OCI-LY1 (cell line): ENCODE measurements at regions not wholly inside any gene's neighbourhood (a gene's known extent, or its start where the extent isn't known, plus 50 kb on each side); places are given as distances from the start of the nearest gene placed in this dataset.

Source experiments
- H2AFZ ChIP-seq: fragments of 200-600 bp; sonication (generic), shearing (Covaris generic); 2 replicates; pipeline ENCODE4 v1.6.0; 2014; ENCODE audit warnings: antibody characterized with exemption, mild to moderate bottlenecking, low read length
- H3F3A ChIP-seq: fragments of 200-600 bp; sonication (generic), shearing (Covaris generic); 2 replicates; pipeline ENCODE4 v1.6.0; 2014; ENCODE audit warnings: mild to moderate bottlenecking, antibody characterized with exemption, low read length, moderate library complexity; ENCODE audit not compliant: insufficient read depth
- H3K27ac ChIP-seq: fragments of 200-600 bp; sonication (generic); 2 replicates; pipeline ENCODE4 v1.5.1; 2014; ENCODE audit warnings: low read length, mixed run types, mild to moderate bottlenecking, low read depth; ENCODE audit not compliant: poor library complexity, severe bottlenecking
- H3K27me3 ChIP-seq: fragments of 200-600 bp; sonication (generic); 2 replicates; pipeline ENCODE4 v1.6.0; 2014; ENCODE audit warnings: antibody characterized with exemption, mild to moderate bottlenecking, low read length, moderate library complexity; ENCODE audit not compliant: insufficient read depth
- H3K36me3 ChIP-seq: fragments of 200-600 bp; sonication (generic); 2 replicates; pipeline ENCODE4 v1.6.1; 2014; ENCODE audit warnings: mild to moderate bottlenecking, antibody characterized with exemption, low read length, moderate library complexity, mixed read lengths; ENCODE audit not compliant: insufficient read depth
- H3K4me1 ChIP-seq: fragments of 200-600 bp; sonication (generic); 2 replicates; pipeline ENCODE4 v1.5.1; 2014; ENCODE audit warnings: mild to moderate bottlenecking, low read length, moderate library complexity; ENCODE audit not compliant: insufficient read depth, severe bottlenecking
- H3K4me2 ChIP-seq: fragments of 200-600 bp; sonication (generic), shearing (Covaris generic); 2 replicates; pipeline ENCODE4 v1.6.1; 2014; ENCODE audit warnings: low read length
- H3K4me3 ChIP-seq: fragments of 200-600 bp; sonication (generic); 2 replicates; pipeline ENCODE4 v1.5.1; 2014; ENCODE audit warnings: low read length, low read depth, mild to moderate bottlenecking, mixed read lengths; ENCODE audit not compliant: poor library complexity, severe bottlenecking
- H3K79me2 ChIP-seq: fragments of 200-600 bp; shearing (Covaris generic); 2 replicates; pipeline ENCODE4 v1.6.1; 2016; ENCODE audit warnings: mixed run types, low read length, mixed read lengths; ENCODE audit not compliant: insufficient read depth
- H3K9ac ChIP-seq: fragments of 200-600 bp; sonication (generic), shearing (Covaris generic); 2 replicates; pipeline ENCODE4 v1.6.1; 2014; ENCODE audit warnings: mild to moderate bottlenecking, low read length, mixed read lengths
- H3K9me2 ChIP-seq: fragments of 200-600 bp; sonication (generic), shearing (Covaris generic); 2 replicates; pipeline ENCODE4 v1.6.1; 2014; ENCODE audit warnings: low read depth, mild to moderate bottlenecking, low read length, mixed read lengths
- H3K9me3 ChIP-seq: fragments of 200-600 bp; shearing (Covaris generic); 2 replicates; pipeline ENCODE4 v1.6.1; 2014; ENCODE audit warnings: low read length, mixed read lengths
- H4K20me1 ChIP-seq: fragments of 200-600 bp; sonication (generic), shearing (Covaris generic); 2 replicates; pipeline ENCODE4 v1.6.0; 2016; ENCODE audit warnings: mild to moderate bottlenecking, low read length; ENCODE audit not compliant: insufficient read depth
- CTCF ChIP-seq: fragments of 200-600 bp; sonication (generic), shearing (Covaris generic); IDR thresholded peaks from 2 replicates; pipeline ENCODE4 v1.5.1; 2017; ENCODE audit warnings: mild to moderate bottlenecking, antibody characterized with exemption, low read length, moderate library complexity, mixed read lengths
- EZH2 ChIP-seq: fragments of 200-600 bp; sonication (generic), shearing (Covaris generic); IDR thresholded peaks from 2 replicates; pipeline ENCODE4 v1.8.0; 2017; ENCODE audit warnings: borderline replicate concordance, mixed run types, mild to moderate bottlenecking, antibody characterized with exemption, low read length, moderate library complexity, mixed read lengths

DNA sequence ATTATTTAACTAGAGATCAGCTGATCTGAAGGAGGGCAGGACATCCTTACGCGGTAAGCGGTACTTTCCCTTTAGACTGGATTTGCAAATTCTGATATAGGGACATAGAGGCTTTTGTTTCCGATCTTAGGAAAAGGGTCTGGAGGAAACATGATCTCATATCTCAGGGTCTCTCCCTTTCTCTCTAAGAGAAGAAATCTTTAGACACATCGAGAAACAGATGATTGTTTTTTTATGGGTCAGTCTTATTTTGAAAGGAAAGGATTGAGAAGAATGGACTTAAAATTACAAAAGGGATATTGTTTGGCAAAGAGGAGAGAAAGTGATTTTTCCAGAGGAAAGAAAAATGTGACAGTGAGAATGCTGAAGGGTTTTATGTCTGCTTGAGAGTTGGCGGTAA is 83.9 kb upstream of the OGFRL1 start:
- Histone ChIP-seq H3K36me3 (no peaks in the 10 kb centered on the region), H3K4me3 (no peak overlapping the region), H3F3A (no peaks in the 10 kb centered on the region), H3K27me3 (no peaks in the 10 kb centered on the region), H2AFZ (no peak overlapping the region), H3K79me2 (no peaks in the 10 kb centered on the region), H3K4me1 (no peaks in the 10 kb centered on the region), H4K20me1 (no peaks in the 10 kb centered on the region), H3K27ac (no peak overlapping the region), H3K9me3 (no peaks in the 10 kb centered on the region), H3K4me2 (no peak overlapping the region), H3K9ac (no peak overlapping the region), H3K9me2 (no peaks in the 10 kb centered on the region)
- TF ChIP-seq EZH2 (no peak), CTCF (no peak)

DNA sequence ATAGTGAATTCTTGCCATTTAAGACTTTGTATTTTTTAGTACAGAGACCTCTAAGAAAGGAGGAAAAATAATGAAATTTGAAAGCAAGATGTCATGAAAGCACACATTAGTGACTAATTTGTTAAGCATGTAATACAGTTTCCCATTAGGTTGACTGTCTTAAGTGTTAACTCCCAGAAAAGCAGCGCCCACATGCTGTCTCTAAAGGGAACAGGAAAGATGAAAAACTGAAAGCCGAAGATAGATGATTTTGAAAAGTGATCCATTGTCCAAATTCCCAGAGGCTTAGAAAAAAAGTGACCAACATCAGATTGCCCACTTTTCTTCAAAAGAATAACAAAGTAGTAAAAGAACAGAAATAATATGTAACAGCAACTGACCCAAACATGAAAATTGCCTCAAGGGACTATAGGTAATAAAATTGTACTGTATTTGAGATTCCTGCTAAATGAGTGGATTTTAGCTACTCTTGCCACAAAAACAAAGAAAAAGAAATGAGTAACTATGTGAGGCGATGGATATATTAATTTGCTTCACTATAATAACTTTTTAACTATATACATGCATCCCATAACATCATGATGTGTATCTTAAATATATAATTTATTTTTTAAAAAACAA is 83.2 kb upstream of the OGFRL1 start:
- Histone ChIP-seq H3K4me1 (no peaks in the 10 kb centered on the region), H3K27ac (no peak overlapping the region), H3K4me2 (no peak overlapping the region), H3F3A (no peaks in the 10 kb centered on the region), H3K9me2 (no peaks in the 10 kb centered on the region), H2AFZ (no peak overlapping the region), H3K9ac (no peak overlapping the region), H3K9me3 (no peaks in the 10 kb centered on the region), H3K4me3 (no peak overlapping the region), H4K20me1 (no peaks in the 10 kb centered on the region), H3K27me3 (no peaks in the 10 kb centered on the region), H3K36me3 (no peaks in the 10 kb centered on the region), H3K79me2 (no peaks in the 10 kb centered on the region)
- TF ChIP-seq CTCF (no peak), EZH2 (no peak)

GRCh38 chr6:71206089-71206488 is 82.5 kb upstream of the OGFRL1 start:
- Histone ChIP-seq H3K79me2 (no peaks in the 10 kb centered on the region), H3K27me3 (no peaks in the 10 kb centered on the region), H2AFZ (no peak overlapping the region), H3K36me3 (no peaks in the 10 kb centered on the region), H3K27ac (no peak overlapping the region), H3K9me3 (no peaks in the 10 kb centered on the region), H3K4me2 (no peak overlapping the region), H3K9ac (no peak overlapping the region), H3K4me3 (no peak overlapping the region), H3K4me1 (no peaks in the 10 kb centered on the region), H3K9me2 (no peaks in the 10 kb centered on the region), H3F3A (no peaks in the 10 kb centered on the region), H4K20me1 (no peaks in the 10 kb centered on the region)
- TF ChIP-seq CTCF (no peak), EZH2 (no peak)
